Natural killer cell treated with Interleukin-12 subunit alpha and Interleukin-12 subunit beta and Interleukin-15 and Interleukin-18, amount 100 ng/mL, for 72 hours (primary cell): ENCODE measurements at regions not wholly inside any gene's neighbourhood (a gene's known extent, or its start where the extent isn't known, plus 50 kb on each side); places are given as distances from the start of the nearest gene placed in this dataset.
A peak's percentile ranks its signal among the peaks of the same experiment; 100 is the strongest.
"Not testable (repeated sequence)": the region's sequence is repeated elsewhere in the genome, so short reads cannot be mapped to it uniquely, and the experiment has no call there.

ENCODE experiments used
- ATAC-seq, 2 donors: fragments of 150-1000 bp; cut with Tn5 transposase in 1 of 2; sonication (Bioruptor Pico), chemical (Tn5 transposase) in 1 of 2; 2 replicates each; pipeline ENCODE4 v1.10.0; 2021
- DNase-seq: peaks from one replicate; pipeline ENCODE4 v3.0.0; 2022; ENCODE audit warnings: low spot score
- H3K27ac Mint-ChIP-seq, 2 donors: 1 replicate in 1 of 2; 2 replicates in 1 of 2; pipeline ENCODE4 v1.8.0; 2022; ENCODE audit warnings: mixed read lengths in 2 of 2, mild to moderate bottlenecking in 1 of 2, moderate library complexity in 1 of 2
- H3K27me3 Mint-ChIP-seq, 2 donors: 1 replicate in 1 of 2; 2 replicates in 1 of 2; pipeline ENCODE4 v1.8.0; 2022; ENCODE audit warnings: mixed read lengths in 2 of 2
- H3K36me3 Mint-ChIP-seq: one replicate; pipeline ENCODE4 v1.8.0; 2022; ENCODE audit warnings: mixed read lengths
- H3K4me1 Mint-ChIP-seq, 2 donors: 1 replicate in 1 of 2; 2 replicates in 1 of 2; pipeline ENCODE4 v1.8.0; 2022; ENCODE audit warnings: low read depth in 2 of 2, mixed read lengths in 2 of 2, mild to moderate bottlenecking in 1 of 2
- H3K4me3 Mint-ChIP-seq: one replicate; pipeline ENCODE4 v1.8.0; 2022; ENCODE audit warnings: mixed read lengths
- H3K9me3 Mint-ChIP-seq: 2 replicates; pipeline ENCODE4 v1.8.0; 2022; ENCODE audit warnings: mixed read lengths

DNA sequence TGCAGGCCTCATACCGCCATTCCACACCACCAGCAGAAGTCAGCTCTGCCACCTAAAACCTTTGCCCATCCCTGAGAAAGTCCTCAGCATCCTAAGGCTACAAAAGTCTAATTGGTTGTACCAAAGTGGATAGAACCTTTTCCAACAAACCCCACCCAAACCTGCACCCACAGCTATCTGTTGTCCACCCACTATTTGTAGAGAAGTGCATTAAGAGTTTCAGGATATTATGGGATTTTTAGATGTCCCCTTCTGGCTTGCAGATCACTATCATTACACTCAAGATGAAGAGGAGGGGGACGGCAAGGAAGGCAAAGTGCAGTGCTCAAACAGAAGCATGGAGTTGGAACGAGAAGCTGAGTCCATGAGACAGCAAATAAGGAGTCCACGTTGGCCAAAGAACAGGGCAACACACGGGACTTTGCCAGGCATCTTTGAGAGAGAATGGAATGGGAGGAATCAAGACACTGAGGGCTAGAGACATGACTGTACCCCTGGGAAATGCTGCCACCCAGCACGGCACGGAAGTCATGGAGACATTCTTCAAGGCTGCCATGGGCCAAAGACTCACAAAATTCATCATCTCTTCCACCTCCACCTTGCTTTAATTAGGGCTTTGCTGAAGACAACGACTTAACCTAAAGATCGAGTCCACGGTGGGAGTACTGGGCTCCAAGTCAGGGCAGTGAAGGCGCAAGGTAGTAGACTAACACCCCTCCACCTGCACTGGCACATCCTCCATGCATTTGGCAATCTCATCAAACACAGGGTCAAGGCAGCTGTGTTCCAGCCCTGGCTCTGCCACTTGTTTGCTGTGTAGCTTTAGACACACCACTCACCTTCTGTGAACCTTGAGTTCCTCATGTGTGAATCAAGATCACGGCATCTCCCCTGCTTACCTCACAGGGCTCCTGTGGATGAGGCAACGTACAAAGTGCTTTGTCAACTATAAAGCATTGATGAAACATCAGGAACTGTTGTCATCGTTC is 112.9 kb upstream of the TMEM45B start:
- Mint-ChIP-seq H3K9me3 (no peaks in the 10 kb centered on the region), H3K4me1 (no peaks in the 10 kb centered on the region), H3K36me3 (no peaks in the 10 kb centered on the region), H3K27ac (no peak overlapping the region), H3K27me3 (peaks cover 9 to 22% of the 10 kb centered on the region in 2 donors), H3K4me3 (no peak overlapping the region)
- DNase-seq (no peak), ATAC-seq (no peak)

GRCh38 chr11:129703846-129704245 is 111.8 kb upstream of the TMEM45B start:
- Mint-ChIP-seq H3K4me3 (no peak overlapping the region), H3K27ac (no peak overlapping the region), H3K4me1 (no peaks in the 10 kb centered on the region), H3K9me3 (no peaks in the 10 kb centered on the region), H3K36me3 (no peaks in the 10 kb centered on the region), H3K27me3 (peaks cover 9 to 22% of the 10 kb centered on the region in 2 donors)
- DNase-seq (no peak), ATAC-seq (no peak)

DNA sequence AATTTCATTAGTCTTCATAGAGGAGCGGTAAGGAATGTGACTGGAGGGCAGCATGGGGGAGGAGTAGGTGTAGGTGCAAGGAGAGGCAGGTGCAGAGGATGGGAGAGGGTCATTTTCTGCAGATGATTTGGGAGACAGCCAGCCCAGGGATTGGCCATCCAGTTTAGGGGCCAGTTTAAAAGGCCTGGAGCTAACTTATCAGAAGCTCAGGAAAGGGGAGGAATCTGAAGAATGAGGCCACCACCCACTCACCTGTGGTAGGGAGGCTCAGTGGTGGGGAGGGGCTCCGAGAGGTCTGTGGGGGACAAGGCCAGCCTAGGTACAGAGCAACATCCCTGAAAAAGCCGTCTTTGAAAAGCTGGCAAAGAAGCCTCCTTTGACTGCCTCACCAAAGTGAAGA is 110.8 kb upstream of the TMEM45B start:
- no peaks in the 10 kb centered on the region for H3K36me3 Mint-ChIP-seq
- DNase-seq: no peak
- no peaks in the 10 kb centered on the region for H3K9me3 Mint-ChIP-seq
- H3K4me3 Mint-ChIP-seq: no peak overlapping the region
- H3K27me3 Mint-ChIP-seq: peaks cover 9 to 22% of the 10 kb centered on the region in 2 donors
- no peak for ATAC-seq
- no peak overlapping the region for H3K27ac Mint-ChIP-seq
- no peaks in the 10 kb centered on the region for H3K4me1 Mint-ChIP-seq

DNA sequence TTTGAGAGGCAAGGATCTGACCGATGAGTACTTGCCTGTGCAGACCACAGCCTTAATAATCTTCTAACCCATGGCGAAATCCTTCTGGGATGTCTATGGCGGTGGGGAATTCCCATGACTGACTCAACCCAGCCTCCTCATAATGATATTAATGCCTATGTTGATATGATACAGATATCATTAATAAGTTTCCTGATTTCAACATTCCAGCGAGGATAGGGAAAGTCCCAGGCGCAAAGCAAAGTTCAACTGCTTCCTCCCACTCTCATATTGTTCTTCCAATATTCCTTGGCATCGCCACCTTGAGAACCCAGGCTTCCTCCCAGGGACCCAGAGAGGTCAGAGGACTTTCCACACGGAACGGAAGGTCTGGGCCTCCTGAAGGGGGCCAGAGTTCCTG is 110.3 kb upstream of the TMEM45B start:
- Mint-ChIP-seq H3K36me3 (no peaks in the 10 kb centered on the region), H3K27me3 (peaks cover 7 to 20% of the 10 kb centered on the region in 2 donors), H3K4me3 (no peak overlapping the region), H3K4me1 (no peaks in the 10 kb centered on the region), H3K27ac (no peak overlapping the region), H3K9me3 (no peaks in the 10 kb centered on the region)
- no peak for DNase-seq
- no peak for ATAC-seq

DNA sequence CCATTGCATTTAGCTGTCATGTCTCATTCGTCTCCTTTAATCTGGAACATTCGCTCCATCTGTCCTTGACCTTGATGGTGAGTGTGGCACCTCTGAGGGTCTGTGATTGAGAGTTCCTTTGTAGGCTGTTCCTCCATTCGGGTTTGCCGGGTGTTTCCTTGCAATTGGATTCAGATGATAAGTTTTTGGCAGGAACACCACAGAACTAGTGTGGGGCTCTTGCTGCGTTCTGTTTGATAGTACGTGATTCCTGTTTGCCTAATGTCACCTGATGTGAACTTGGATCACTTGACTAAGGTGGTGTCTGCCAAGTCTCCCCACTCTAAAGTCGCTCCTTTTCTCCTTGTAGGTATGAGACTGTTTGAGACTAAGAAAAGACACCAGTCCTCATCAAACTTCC is 109.7 kb upstream of the TMEM45B start:
- H3K4me3 Mint-ChIP-seq: no peak overlapping the region
- DNase-seq (no peak), ATAC-seq (no peak)
- H3K27ac Mint-ChIP-seq: no peak overlapping the region
- H3K27me3 Mint-ChIP-seq: peaks cover under 1 to 14% of the 10 kb centered on the region in 2 donors
- no peaks in the 10 kb centered on the region for H3K9me3 Mint-ChIP-seq
- H3K4me1 Mint-ChIP-seq: no peaks in the 10 kb centered on the region
- no peaks in the 10 kb centered on the region for H3K36me3 Mint-ChIP-seq

GRCh38 chr11:129709801-129710398 is 105.7 kb upstream of the TMEM45B start:
- no peak overlapping the region for H3K27ac Mint-ChIP-seq
- no peak overlapping the region for H3K4me3 Mint-ChIP-seq
- peaks cover 10 to 15% of the 10 kb centered on the region in 2 donors for H3K27me3 Mint-ChIP-seq
- no peak for DNase-seq
- no peaks in the 10 kb centered on the region for H3K36me3 Mint-ChIP-seq
- peaks cover 2% of the 10 kb centered on the region for H3K9me3 Mint-ChIP-seq
- no peak for ATAC-seq
- H3K4me1 Mint-ChIP-seq: no peaks in the 10 kb centered on the region

- peaks cover 14 to 18% of the 10 kb centered on the region in 2 donors for H3K27me3 Mint-ChIP-seq
- no peak overlapping the region for H3K27ac Mint-ChIP-seq
- no peak for ATAC-seq
- H3K4me1 Mint-ChIP-seq: no peaks in the 10 kb centered on the region
- H3K36me3 Mint-ChIP-seq: no peaks in the 10 kb centered on the region
- DNase-seq: no peak
- H3K4me3 Mint-ChIP-seq: no peak overlapping the region
- peaks cover 5% of the 10 kb centered on the region for H3K9me3 Mint-ChIP-seq
Observed at GRCh38 chr11:129710423-129710822, 105.2 kb upstream of the TMEM45B start.

DNA sequence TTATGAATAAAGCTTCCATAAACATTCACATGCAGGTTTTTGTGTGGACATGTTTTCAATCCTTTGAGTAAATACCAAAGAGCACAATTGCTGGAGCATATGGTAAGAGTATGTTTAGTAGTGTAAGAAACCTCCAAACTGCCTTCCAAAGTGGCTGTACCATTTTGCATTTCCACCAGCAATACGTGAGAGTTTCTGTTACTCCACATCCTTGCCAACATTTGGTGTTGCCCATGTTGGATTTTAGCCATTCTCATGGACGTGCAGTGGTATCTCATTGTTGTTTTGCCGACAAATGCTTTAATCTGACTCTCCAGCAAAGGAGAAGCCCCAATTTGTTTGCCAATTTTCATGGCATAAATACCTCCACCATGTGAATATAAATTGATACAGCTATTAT is 103.9 kb upstream of the TMEM45B start:
- H3K4me3 Mint-ChIP-seq: no peak overlapping the region
- DNase-seq (no peak), ATAC-seq (no peak)
- H3K4me1 Mint-ChIP-seq: no peaks in the 10 kb centered on the region
- H3K36me3 Mint-ChIP-seq: no peaks in the 10 kb centered on the region
- peaks cover 6% of the 10 kb centered on the region for H3K9me3 Mint-ChIP-seq
- H3K27ac Mint-ChIP-seq: no peak overlapping the region
- H3K27me3 Mint-ChIP-seq: peaks cover 15 to 17% of the 10 kb centered on the region in 2 donors

- H3K4me1 Mint-ChIP-seq, ATAC-seq, DNase-seq, H3K9me3 Mint-ChIP-seq, H3K36me3 Mint-ChIP-seq, H3K4me3 Mint-ChIP-seq, H3K27ac Mint-ChIP-seq: not testable (repeated sequence)
- peaks cover 13 to 17% of the 10 kb centered on the region in 2 donors for H3K27me3 Mint-ChIP-seq
Observed at GRCh38 chr11:129712486-129713240, 103.0 kb upstream of the TMEM45B start.

DNA sequence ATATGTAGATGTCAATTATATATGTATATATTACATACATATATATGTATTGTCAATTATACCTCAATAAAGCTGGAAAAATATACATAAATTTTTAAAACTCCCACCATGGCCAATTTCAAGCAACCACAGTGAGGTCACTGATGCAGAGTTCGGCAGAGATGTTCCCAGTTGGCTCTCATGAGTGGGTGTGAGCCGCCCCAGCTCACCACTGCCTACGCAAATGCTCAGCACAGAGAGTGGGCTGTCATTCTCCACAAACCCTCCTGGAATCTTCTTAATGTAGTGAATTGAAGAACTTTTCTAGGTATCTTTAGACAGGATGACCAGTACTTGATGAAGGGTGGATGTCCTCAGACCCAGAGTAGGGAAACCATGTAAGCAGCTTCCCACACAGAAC is 96.6 kb upstream of the TMEM45B start:
- ATAC-seq (no peak), DNase-seq (no peak)
- H3K27ac Mint-ChIP-seq: no peak overlapping the region
- H3K4me1 Mint-ChIP-seq: peaks cover 0 to 2% of the 10 kb centered on the region in 2 donors
- H3K27me3 Mint-ChIP-seq: peaks cover 6 to 7% of the 10 kb centered on the region in 2 donors
- no peaks in the 10 kb centered on the region for H3K36me3 Mint-ChIP-seq
- peaks cover 3% of the 10 kb centered on the region for H3K9me3 Mint-ChIP-seq
- H3K4me3 Mint-ChIP-seq: no peak overlapping the region

DNA sequence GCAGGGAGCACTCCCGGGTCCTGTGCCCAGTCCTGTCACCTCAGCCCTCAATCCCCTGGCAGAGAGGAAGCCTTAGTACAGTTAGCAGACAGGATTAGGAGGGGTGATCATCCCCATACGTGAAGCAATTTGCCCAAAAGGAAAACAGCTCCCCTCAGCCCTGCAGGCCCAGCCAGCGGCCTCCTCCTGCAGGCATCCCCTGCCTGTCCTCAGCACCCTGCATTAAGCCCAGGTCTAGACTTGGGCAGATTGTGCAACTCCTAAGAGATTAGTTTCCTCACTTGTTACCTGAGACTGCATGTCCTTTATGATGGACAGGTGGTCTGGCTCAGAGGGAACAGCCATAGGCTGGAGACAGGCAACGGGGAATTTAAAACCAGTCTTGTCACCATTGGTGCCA is 95.5 kb upstream of the TMEM45B start:
- DNase-seq: no peak
- peaks cover 3% of the 10 kb centered on the region for H3K9me3 Mint-ChIP-seq
- ATAC-seq: peak in 1 of 2 donors; percentile 33
- peaks cover 6% of the 10 kb centered on the region in 2 donors for H3K27me3 Mint-ChIP-seq
- no peaks in the 10 kb centered on the region for H3K36me3 Mint-ChIP-seq
- H3K27ac Mint-ChIP-seq: no peak overlapping the region
- no peak overlapping the region for H3K4me3 Mint-ChIP-seq
- H3K4me1 Mint-ChIP-seq: peaks cover 0 to 2% of the 10 kb centered on the region in 2 donors

GRCh38 chr11:129720994-129721393 is 94.7 kb upstream of the TMEM45B start:
- Mint-ChIP-seq H3K27me3 (peaks cover 3 to 4% of the 10 kb centered on the region in 2 donors), H3K36me3 (no peaks in the 10 kb centered on the region), H3K27ac (no peak overlapping the region), H3K4me3 (no peak overlapping the region), H3K4me1 (peaks cover 0 to 2% of the 10 kb centered on the region in 2 donors), H3K9me3 (no peaks in the 10 kb centered on the region)
- DNase-seq (no peak), ATAC-seq (no peak)

DNA sequence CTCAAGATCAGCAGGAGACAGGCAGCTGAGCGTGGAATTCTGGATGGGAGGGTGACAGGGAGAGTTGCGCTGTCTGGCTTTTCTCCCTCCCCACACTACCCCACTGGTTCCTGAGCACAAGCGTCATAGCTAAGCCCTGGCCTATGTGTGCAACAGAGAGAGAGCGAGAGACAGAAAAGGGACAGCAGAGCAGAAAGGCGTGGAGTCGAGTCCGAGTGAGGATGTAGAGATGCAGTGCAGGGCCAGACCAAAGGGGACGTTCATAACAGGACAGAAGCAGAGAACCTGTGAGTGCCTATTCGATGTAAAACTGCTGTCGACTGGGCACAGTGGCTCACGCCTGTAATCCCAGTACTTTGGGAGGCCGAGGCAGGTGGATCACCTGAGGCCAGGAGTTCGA is 94.0 kb upstream of the TMEM45B start:
- Mint-ChIP-seq H3K27ac (no peak overlapping the region), H3K27me3 (peaks cover 0 to 6% of the 10 kb centered on the region in 2 donors), H3K4me1 (peaks cover 0 to 2% of the 10 kb centered on the region in 2 donors), H3K9me3 (no peaks in the 10 kb centered on the region), H3K36me3 (no peaks in the 10 kb centered on the region), H3K4me3 (no peak overlapping the region)
- DNase-seq: no peak
- no peak for ATAC-seq

DNA sequence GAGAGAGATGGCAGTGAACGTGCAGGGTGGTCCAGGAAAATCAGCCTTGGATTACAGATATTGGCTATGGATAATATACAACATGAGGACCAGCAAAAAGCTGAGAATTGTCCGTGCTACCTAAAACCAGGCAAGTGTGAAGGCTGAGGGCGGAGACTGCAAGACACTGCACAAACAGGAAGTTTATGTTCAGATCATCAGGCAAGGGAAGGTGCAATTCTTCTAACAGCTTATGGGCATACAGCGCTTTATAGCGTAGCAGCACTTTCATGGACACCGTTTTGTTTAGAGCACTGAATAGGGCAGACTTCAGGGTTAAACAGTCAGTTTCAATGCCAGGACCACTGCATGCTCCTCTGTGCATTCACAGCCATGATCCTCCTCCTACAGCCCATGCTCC is 93.1 kb upstream of the TMEM45B start:
- no peak for ATAC-seq
- no peak overlapping the region for H3K4me3 Mint-ChIP-seq
- DNase-seq: no peak
- no peak overlapping the region for H3K27ac Mint-ChIP-seq
- no peaks in the 10 kb centered on the region for H3K36me3 Mint-ChIP-seq
- H3K9me3 Mint-ChIP-seq: no peaks in the 10 kb centered on the region
- peaks cover 0 to 2% of the 10 kb centered on the region in 2 donors for H3K4me1 Mint-ChIP-seq
- H3K27me3 Mint-ChIP-seq: peaks cover 0 to 6% of the 10 kb centered on the region in 2 donors
